Thoracic aorta (tissue), 2 donors: ENCODE measurements at regions not wholly inside any gene's neighbourhood (a gene's known extent, or its start where the extent isn't known, plus 50 kb on each side); places are given as distances from the start of the nearest gene placed in this dataset.

Experiments
- ATAC-seq: fragments of 150-250 bp; one replicate; pipeline ENCODE4 v1.8.0; 2017; ENCODE audit warnings: low read depth; ENCODE audit not compliant: insufficient number of reproducible peaks, low FRiP score
- DNase-seq: peaks from one replicate; pipeline ENCODE4 v3.0.0-alpha.2; 2020; ENCODE audit warnings: low spot score
- H3K27ac ChIP-seq, 2 donors: fragments of 200-600 bp; sonication (generic); 1 replicate in 1 of 2; 2 replicates in 1 of 2; pipeline ENCODE4 v1.5.1; 2016; ENCODE audit warnings: mild to moderate bottlenecking in 2 of 2, moderate library complexity in 2 of 2
- H3K27me3 ChIP-seq: fragments of 200-600 bp; sonication (generic); replicated peaks from 2 replicates; pipeline ENCODE4 v1.6.0; 2016; ENCODE audit warnings: mild to moderate bottlenecking; ENCODE audit not compliant: insufficient read depth
- H3K36me3 ChIP-seq: fragments of 200-600 bp; sonication (generic); one replicate; pipeline ENCODE4 v1.5.1; 2016
- H3K4me1 ChIP-seq, 2 donors: fragments of 200-600 bp; sonication (generic); 1 replicate in 1 of 2; 2 replicates in 1 of 2; pipeline versions ENCODE4 v1.5.1 to v1.6.0; 2016; ENCODE audit warnings: low read depth in 2 of 2, mild to moderate bottlenecking in 1 of 2; ENCODE audit not compliant: control insufficient read depth in 1 of 2
- H3K4me3 ChIP-seq: fragments of 200-600 bp; sonication (generic); 2 replicates; pipeline ENCODE4 v1.5.1; 2016; ENCODE audit warnings: mild to moderate bottlenecking
- H3K9me3 ChIP-seq: fragments of 200-600 bp; sonication (generic); 2 replicates; pipeline ENCODE4 v1.5.1; 2016
- CTCF ChIP-seq: fragments of 200-600 bp; sonication (generic); IDR thresholded peaks from one replicate; pipeline ENCODE4 v1.5.1; 2019; ENCODE audit warnings: antibody characterized with exemption

- no peaks in the 10 kb centered on the region for H3K27me3 ChIP-seq
- H3K27ac ChIP-seq, result no peak overlapping the region
- no peaks in the 10 kb centered on the region for H3K36me3 ChIP-seq
- no peak for TF ChIP-seq CTCF
- no peak for DNase-seq
- no peaks in the 10 kb centered on the region for H3K4me1 ChIP-seq
- no peak overlapping the region for H3K4me3 ChIP-seq
- H3K9me3 ChIP-seq, result no peaks in the 10 kb centered on the region
- ATAC-seq, result no peak
These were observed 803.2 kb downstream of the PLA2G4A start for GRCh38 chr1:187631984-187632383.

- DNase-seq, result no peak
- H3K27me3 ChIP-seq, result no peaks in the 10 kb centered on the region
- TF ChIP-seq CTCF, result no peak
These were observed 806.2 kb downstream of the PLA2G4A start for GRCh38 chr1:187634940-187635339.

GRCh38 chr1:187638733-187639434 lies 810.1 kb downstream of the PLA2G4A start:
- no peak overlapping the region for H3K4me3 ChIP-seq
- H3K27ac ChIP-seq, result no peak overlapping the region
- no peaks in the 10 kb centered on the region for H3K36me3 ChIP-seq
- TF ChIP-seq CTCF, result no peak
- no peaks in the 10 kb centered on the region for H3K27me3 ChIP-seq
- ATAC-seq, result no peak
- no peak for DNase-seq
- no peaks in the 10 kb centered on the region for H3K9me3 ChIP-seq
- no peaks in the 10 kb centered on the region for H3K4me1 ChIP-seq

More at GRCh38 chr1:187634940-187635339, 806.2 kb downstream of the PLA2G4A start:
- H3K4me3 ChIP-seq, result no peak overlapping the region
- ATAC-seq, result no peak
- no peak overlapping the region for H3K27ac ChIP-seq
- H3K4me1 ChIP-seq, result no peaks in the 10 kb centered on the region
- no peaks in the 10 kb centered on the region for H3K9me3 ChIP-seq
- no peaks in the 10 kb centered on the region for H3K36me3 ChIP-seq

- Histone ChIP-seq H3K9me3 (no peaks in the 10 kb centered on the region), H3K27me3 (no peaks in the 10 kb centered on the region), H3K4me1 (no peaks in the 10 kb centered on the region), H3K27ac (no peak overlapping the region), H3K36me3 (no peaks in the 10 kb centered on the region), H3K4me3 (no peak overlapping the region)
- TF ChIP-seq CTCF, result no peak
- ATAC-seq (no peak), DNase-seq (no peak)
These were observed 812.3 kb downstream of the PLA2G4A start for GRCh38 chr1:187641015-187641414.

GRCh38 chr1:187641463-187641862 lies 812.7 kb downstream of the PLA2G4A start:
- ATAC-seq (no peak), DNase-seq (no peak)
- no peaks in the 10 kb centered on the region for H3K9me3 ChIP-seq
- no peaks in the 10 kb centered on the region for H3K4me1 ChIP-seq
- no peak for TF ChIP-seq CTCF
- no peak overlapping the region for H3K27ac ChIP-seq
- no peak overlapping the region for H3K4me3 ChIP-seq
- no peaks in the 10 kb centered on the region for H3K27me3 ChIP-seq
- no peaks in the 10 kb centered on the region for H3K36me3 ChIP-seq
